ENCODE measurements at regions not wholly inside any gene's neighbourhood (a gene's known extent, or its start where the extent isn't known, plus 50 kb on each side); places are given as distances from the start of the nearest gene placed in this dataset.

GRCh38 chr14:71856199-71856919 lies 75.9 kb upstream of the RGS6 start:
- no peak for DNase-seq (ENCODE audit: low spot score)

GRCh38 chr14:71863049-71863448 lies 69.2 kb upstream of the RGS6 start:
- no peak for DNase-seq (ENCODE audit: low spot score)

- no peak for DNase-seq (ENCODE audit: low spot score)
These were observed 68.5 kb upstream of the RGS6 start for GRCh38 chr14:71863766-71864165.

Small RNA genes lying in the stretch of these regions (small RNA-seq; reads per million reads assigned to genes)
- gene RN7SL683P: 0 to 0.04 reads per million in 2 experiments
- gene SNORD56B: 0.09 to 0.10 reads per million in 2 experiments

Measured in SK-N-DZ (cell line).